ENCODE measurements at regions not wholly inside any gene's neighbourhood (a gene's known extent, or its start where the extent isn't known, plus 50 kb on each side); places are given as distances from the start of the nearest gene placed in this dataset.

GRCh38 chr20:58155148-58155925 lies 73.1 kb downstream of the ANKRD60 start:
- intact Hi-C loops (cut with micrococcal nuclease; ENCODE audit: unreplicated experiment), result no loop called here
- Histone ChIP-seq H3K36me3 (ENCODE audit: insufficient read depth, low read length, poor library complexity, severe bottlenecking) (no peaks in the 10 kb centered on the region), H3K4me3 (ENCODE audit: low read depth, low read length, poor library complexity, severe bottlenecking) (no peak overlapping the region), H3K27ac (ENCODE audit: low read depth, low read length, poor library complexity, severe bottlenecking) (no peak overlapping the region), H3K9me3 (ENCODE audit: low read depth, low read length, poor library complexity, severe bottlenecking) (no peaks in the 10 kb centered on the region), H3K27me3 (replicated peaks; ENCODE audit: insufficient read depth, low read depth, low read length, poor library complexity) (peaks cover 9% of the 10 kb centered on the region), H3K4me1 (ENCODE audit: insufficient read depth, low read length, poor library complexity, severe bottlenecking) (no peaks in the 10 kb centered on the region)
- CTCF ChIA-PET, result no interaction called here
- no peak for DNase-seq (ENCODE audit: low spot score)
- TF ChIP-seq EZH2 (IDR thresholded peaks at IDR 0.05; ENCODE audit: borderline replicate concordance, low read depth, low read length, poor library complexity, severe bottlenecking) (no peak), CTCF (conservative IDR thresholded peaks at IDR 0.05; ENCODE audit: low read depth, low read length) (no peak)
- POLR2A ChIA-PET (ENCODE audit: low non-redundant PET), result no interaction called here
- BruUV-seq (replicated peaks), result no TSS peak

DNA sequence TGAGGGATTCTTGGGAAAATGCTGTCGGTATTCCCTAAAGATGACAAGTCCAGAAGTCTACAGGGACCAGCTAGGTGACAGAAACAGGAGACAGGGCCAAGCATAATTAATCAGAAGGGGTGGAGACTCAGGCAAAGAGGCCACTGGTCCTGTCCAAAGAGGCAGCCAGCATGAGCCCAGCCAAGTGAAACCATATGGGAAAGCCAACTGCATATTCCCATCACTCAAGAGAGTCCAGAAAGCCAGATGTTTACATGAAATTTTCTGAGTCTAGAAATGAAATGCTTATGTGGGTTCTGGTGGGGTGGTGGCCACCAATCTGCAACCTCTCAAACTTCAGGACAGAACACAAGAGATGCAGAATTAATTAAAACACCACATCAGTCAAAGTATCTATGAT lies 74.3 kb downstream of the ANKRD60 start:
- Histone ChIP-seq H3K27ac (ENCODE audit: low read depth, low read length, poor library complexity, severe bottlenecking) (no peak overlapping the region), H3K4me3 (ENCODE audit: low read depth, low read length, poor library complexity, severe bottlenecking) (no peak overlapping the region), H3K9me3 (ENCODE audit: low read depth, low read length, poor library complexity, severe bottlenecking) (no peaks in the 10 kb centered on the region), H3K27me3 (replicated peaks; ENCODE audit: insufficient read depth, low read depth, low read length, poor library complexity) (peaks cover 10% of the 10 kb centered on the region), H3K4me1 (ENCODE audit: insufficient read depth, low read length, poor library complexity, severe bottlenecking) (no peaks in the 10 kb centered on the region), H3K36me3 (ENCODE audit: insufficient read depth, low read length, poor library complexity, severe bottlenecking) (no peaks in the 10 kb centered on the region)
- no TSS peak for BruUV-seq (replicated peaks)
- TF ChIP-seq EZH2 (IDR thresholded peaks at IDR 0.05; ENCODE audit: borderline replicate concordance, low read depth, low read length, poor library complexity, severe bottlenecking), result no peak
- no peak for TF ChIP-seq CTCF (conservative IDR thresholded peaks at IDR 0.05; ENCODE audit: low read depth, low read length)
- ChIA-PET CTCF (no interaction called here), POLR2A (ENCODE audit: low non-redundant PET) (no interaction called here)
- intact Hi-C loops (cut with micrococcal nuclease; ENCODE audit: unreplicated experiment), result no loop called here
- no peak for DNase-seq (ENCODE audit: low spot score)

- Histone ChIP-seq H3K9me3 (ENCODE audit: low read depth, low read length, poor library complexity, severe bottlenecking) (no peaks in the 10 kb centered on the region), H3K4me1 (ENCODE audit: insufficient read depth, low read length, poor library complexity, severe bottlenecking) (no peaks in the 10 kb centered on the region), H3K4me3 (ENCODE audit: low read depth, low read length, poor library complexity, severe bottlenecking) (no peak overlapping the region), H3K27me3 (replicated peaks; ENCODE audit: insufficient read depth, low read depth, low read length, poor library complexity) (peaks cover 12% of the 10 kb centered on the region), H3K27ac (ENCODE audit: low read depth, low read length, poor library complexity, severe bottlenecking) (no peak overlapping the region), H3K36me3 (ENCODE audit: insufficient read depth, low read length, poor library complexity, severe bottlenecking) (no peaks in the 10 kb centered on the region)
- POLR2A ChIA-PET (ENCODE audit: low non-redundant PET), result no interaction called here
- BruUV-seq (replicated peaks), result no TSS peak
- no peak for DNase-seq (ENCODE audit: low spot score)
- TF ChIP-seq EZH2 (IDR thresholded peaks at IDR 0.05; ENCODE audit: borderline replicate concordance, low read depth, low read length, poor library complexity, severe bottlenecking) (no peak), CTCF (conservative IDR thresholded peaks at IDR 0.05; ENCODE audit: low read depth, low read length) (no peak)
- intact Hi-C loops (cut with micrococcal nuclease; ENCODE audit: unreplicated experiment), result no loop called here
- CTCF ChIA-PET, result no interaction called here
These were observed 75.3 kb downstream of the ANKRD60 start for GRCh38 chr20:58153121-58153520.
